Lung microvascular endothelial cell (primary cell): ENCODE measurements at regions not wholly inside any gene's neighbourhood (a gene's known extent, or its start where the extent isn't known, plus 50 kb on each side); places are given as distances from the start of the nearest gene placed in this dataset.
"Not testable (repeated sequence)": the region's sequence is repeated elsewhere in the genome, so short reads cannot be mapped to it uniquely, and the experiment has no call there.

Source experiments
- DNase-seq, 2 donors: peaks; one replicate each; pipeline versions ENCODE4 v3.0.0 to v3.0.0-alpha.2; 2010; ENCODE audit warnings: low read depth in 2 of 2

- DNase-seq: no peak
These were observed 219.2 kb upstream of the RAI14 start for GRCh38 chr5:34436761-34437501.

- no peak for DNase-seq
These were observed 216.5 kb upstream of the RAI14 start for GRCh38 chr5:34439601-34440000.

GRCh38 chr5:34441767-34442166, 214.4 kb upstream of the RAI14 start:
- DNase-seq: not testable (repeated sequence)

- DNase-seq: no peak
These were observed 208.7 kb upstream of the RAI14 start for GRCh38 chr5:34447424-34447823.

DNA sequence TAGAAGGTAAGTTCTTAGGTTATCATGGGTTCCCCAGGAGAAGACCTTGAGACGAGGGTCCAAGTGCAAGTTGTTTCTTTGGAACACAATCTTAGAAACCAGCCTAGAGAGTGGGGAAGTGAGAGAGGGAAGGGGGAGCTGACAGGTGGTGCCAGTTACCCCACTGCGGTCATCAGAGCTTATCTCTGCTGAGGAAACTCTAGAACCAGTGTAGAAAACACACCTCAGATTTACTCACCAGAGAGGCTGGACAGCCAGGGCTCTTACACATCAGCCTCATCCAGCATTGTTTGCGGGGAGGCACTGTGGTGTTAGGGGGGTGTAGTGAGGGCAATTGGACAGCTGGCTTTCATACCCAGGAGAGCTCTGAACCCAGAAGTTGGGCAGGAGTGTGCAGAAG, 206.5 kb upstream of the RAI14 start:
- DNase-seq: no peak

DNA sequence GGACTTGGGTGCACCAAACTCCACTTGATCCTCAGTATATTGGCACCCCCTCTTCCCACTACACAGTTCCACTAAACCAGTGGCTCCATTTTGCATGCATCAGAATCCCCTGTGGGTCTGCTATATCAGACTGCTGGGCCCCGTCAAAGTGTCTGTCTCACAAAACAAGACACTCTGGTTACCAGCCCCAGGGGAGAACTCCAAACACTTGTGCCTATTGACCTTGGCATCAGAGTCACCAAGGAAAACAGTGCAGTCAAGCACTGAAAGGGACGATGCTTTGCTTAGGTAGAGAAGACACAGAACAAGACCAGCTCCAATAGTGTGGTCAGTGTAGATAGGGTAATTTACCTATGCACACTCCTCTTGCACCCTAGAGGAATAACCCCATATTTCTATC, 205.8 kb upstream of the RAI14 start:
- no peak for DNase-seq

GRCh38 chr5:34452170-34452828, 203.8 kb upstream of the RAI14 start:
- peak; percentile 17 to 29 for DNase-seq

- DNase-seq: no peak
These were observed 201.0 kb upstream of the RAI14 start for GRCh38 chr5:34455098-34455497.

DNA sequence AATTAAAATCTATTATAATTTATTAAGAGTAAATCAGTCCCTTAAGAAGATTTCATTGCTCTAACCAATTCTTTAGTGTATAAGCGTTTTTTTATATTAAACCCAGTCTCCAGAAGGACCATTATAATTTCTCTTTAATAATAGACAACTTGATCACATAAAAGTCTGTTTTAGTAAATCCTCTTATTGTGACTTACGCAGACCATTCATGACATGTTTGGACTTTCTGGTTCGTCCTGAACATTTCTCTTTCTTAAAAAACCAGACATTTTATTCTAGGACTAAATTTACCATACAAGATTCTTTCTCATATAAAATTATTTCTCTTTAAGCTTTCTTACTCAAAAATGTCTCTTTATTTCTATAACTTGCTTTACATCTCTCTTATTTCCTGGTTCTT, 196.2 kb upstream of the RAI14 start:
- DNase-seq: no peak

GRCh38 chr5:34460496-34460895, 195.6 kb upstream of the RAI14 start:
- DNase-seq: no peak

- DNase-seq: no peak
These were observed 191.3 kb upstream of the RAI14 start for GRCh38 chr5:34464829-34465228.

- DNase-seq: peak; percentile 52 to 62
These were observed 190.8 kb upstream of the RAI14 start for GRCh38 chr5:34465301-34465700.

GRCh38 chr5:34466519-34467388, 189.4 kb upstream of the RAI14 start:
- DNase-seq: not testable (repeated sequence)

DNA sequence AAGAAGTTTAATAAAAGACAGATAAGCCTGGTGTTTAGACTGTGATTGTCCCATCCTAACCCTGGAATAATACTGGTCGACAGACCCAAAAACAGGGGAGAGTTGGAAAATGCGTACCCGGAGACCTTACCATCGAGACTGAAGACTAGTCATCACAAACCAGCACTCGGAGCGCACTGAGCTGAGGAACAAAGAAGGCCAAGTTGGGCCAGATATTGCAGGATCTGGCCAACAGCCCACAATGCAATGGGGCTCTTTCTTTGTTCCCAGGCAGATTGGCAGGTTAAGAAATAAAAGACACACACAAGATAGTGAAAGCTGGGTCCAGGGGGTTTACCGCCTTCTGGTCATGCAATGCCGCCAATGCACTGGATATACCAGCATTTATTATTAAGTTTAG, 188.7 kb upstream of the RAI14 start:
- DNase-seq: no peak

GRCh38 chr5:34467984-34468383, 188.1 kb upstream of the RAI14 start:
- DNase-seq: not testable (repeated sequence)

DNA sequence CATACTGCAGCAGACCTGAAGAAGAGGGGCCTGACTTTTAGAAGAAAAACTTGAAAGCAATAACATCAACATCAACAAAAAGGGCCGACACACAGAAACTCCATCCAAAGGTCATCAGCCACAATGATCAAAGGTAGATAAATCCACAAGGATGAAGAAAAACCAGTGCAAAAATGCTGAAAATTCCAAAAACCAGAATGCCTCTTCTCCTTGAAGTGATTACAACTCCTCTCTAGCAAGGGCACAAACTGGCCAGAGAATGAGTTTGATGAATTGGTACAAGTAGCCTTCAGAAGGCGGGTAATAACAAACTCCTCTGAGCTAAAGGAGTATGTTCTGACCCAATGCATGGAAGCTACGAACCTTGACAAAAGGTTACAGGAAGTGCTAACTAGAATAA, 186.2 kb upstream of the RAI14 start:
- DNase-seq: no peak

DNA sequence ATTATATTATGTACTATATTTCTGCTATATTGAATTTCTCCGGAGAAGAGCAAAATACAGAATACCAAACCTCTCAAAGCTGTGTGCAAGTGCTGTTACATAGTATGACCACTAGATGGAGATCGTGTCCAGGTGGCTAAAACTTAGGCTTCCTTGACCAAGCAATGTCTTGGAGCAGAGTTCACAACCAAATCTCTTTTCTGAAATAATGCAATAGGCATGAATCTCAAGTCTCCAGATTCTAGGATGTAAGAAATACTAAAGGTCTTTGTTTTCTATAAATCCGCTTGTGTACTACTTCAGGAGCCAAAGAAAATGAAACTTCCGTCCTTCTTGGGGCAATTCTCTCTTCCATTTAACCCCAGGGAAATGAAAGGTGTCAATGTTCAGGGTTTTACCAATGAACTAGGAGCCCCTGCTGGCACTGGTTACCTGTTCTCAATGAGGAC, 181.5 kb upstream of the RAI14 start:
- peak; percentile 60 to 71 for DNase-seq

GRCh38 chr5:34475249-34475966, 180.7 kb upstream of the RAI14 start:
- no peak for DNase-seq

DNA sequence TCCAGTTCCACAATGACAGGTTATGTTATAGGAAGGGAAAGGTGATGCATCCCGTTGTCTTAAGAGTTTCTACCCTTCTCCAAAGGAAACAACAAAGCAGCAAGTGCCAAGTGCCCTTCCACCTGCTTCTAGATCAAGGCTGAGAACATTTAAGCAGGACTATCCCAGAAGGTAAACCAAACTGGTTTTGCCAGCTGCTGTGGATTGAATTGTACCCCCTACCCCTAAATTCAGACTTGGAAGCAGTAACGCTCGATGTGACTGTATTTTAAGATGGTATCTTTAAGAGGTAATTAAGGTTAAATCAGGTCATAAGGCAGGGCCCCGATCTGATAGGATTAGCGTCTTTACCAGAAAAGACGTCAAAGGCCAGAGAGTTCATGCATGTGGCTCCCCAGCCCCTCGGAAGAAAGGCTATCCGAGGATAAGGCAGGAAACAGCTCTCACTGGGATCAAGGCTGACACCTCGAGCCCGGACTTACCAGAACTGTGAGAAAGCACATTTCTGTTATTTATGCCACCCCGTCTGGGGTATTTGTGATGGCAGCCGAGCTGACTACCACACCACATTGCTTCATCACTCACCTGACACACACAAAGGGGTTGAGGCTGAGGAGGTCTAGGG, 179.1 kb upstream of the RAI14 start:
- no peak for DNase-seq

DNA sequence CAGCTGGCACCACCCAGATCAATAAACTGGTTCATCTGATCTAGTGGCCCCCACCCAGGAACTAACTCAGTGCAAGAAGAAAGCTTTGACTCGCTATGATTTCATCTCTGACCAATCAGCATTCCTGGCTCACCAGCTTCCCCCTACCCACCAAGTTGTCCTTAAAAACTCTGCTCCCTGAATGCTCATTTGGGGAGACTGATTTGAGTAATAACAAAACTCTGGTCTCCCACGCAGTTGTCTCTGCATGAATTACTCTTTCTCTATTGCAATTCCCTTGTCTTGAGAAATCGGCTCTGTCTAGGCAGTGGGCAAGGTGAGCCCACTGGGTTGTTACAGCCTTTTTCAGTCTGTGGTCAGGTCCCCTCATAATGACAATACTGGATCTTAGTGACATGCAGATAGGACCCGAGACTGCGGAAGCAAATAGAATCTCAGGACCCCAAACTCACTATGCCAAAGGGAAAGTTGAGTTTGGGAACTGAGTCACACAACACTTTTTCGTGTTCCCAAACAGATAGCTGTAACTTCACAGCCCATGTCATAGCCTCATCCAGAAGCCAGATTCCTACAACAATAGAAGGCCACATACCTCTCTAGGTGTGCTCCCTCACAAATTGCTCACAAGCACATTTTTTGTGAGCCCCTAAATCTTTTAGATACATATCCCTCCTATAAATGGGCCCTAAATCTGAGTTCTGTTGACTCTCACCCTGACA, 175.2 kb upstream of the RAI14 start:
- DNase-seq: no peak
